ENCODE measurements at regions not wholly inside any gene's neighbourhood (a gene's known extent, or its start where the extent isn't known, plus 50 kb on each side); places are given as distances from the start of the nearest gene placed in this dataset.
A peak's percentile ranks its signal among the peaks of the same experiment; 100 is the strongest.

DNA sequence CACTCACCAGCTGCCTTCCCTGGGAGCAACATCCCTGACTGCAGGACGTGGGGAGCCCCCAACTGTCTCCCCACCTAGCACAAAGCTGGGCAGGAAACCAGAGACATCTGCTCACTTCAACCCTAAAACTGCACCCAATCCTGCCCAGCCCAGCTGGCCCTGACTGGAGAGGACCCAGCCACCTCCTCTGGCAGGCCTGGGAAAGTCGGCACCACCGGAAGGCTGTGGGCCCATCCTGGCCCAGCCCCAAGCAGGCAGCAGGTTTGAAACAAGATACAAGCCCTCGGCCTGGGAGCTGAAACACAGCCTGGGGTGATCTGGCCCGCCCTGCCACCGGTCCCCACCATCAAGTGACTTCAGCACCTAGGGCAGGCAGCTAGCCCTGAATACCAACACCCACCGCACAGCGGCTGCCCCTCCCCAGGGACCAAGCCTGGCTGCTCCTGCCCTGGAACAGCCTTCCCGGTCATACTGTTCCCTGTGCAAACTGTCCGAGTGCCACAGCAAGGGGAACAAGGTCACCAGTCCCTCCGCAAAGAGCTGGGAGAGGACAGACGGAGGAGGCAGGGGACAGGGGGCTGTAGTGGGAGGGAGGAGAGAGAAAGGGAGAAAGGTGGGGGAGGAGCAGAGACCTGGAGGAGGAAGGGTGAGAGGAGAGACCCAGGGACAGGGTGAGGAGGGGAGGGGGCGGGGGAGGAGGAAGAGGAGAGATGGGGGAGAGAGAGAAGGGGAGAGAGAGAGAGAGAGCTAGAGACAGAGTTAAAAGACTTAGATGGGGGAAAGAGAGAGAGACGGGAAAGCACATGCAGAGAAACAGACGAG lies 115.7 kb downstream of the RFLNA start:
- DNase-seq = no peak

DNA sequence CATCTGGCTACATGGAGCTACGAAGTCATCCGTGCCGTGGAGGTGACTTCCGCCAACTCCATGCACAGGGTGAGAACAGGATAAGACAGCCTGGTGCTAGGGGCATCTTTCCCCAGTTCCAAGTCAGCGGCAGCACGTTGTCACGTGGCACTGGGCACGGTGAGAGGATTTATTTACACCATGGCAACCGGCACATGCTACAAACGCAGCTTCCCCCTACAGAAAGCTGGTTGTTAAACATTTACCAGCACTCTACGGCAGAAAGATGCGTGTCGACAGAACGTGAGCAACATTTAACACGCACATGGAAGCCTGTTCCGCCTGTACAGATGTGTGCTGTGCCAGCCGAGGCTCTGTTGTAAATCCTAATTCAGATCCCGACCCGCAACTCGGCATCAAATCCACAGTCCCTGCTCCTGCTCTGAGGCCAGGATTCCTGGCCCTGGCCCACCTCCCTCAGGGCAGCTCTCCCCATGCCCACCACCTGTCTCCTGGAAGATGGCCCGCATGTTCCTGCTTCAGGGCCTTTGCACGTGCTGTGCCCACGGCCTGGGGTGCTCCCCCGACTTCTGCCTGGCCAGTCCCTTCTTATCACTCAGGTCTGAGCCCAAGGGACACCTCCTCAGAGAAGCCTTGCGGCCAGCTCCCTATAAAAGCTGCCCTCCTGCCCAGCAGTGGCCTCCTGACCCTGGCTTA lies 114.1 kb downstream of the RFLNA start:
- no peak for DNase-seq

DNA sequence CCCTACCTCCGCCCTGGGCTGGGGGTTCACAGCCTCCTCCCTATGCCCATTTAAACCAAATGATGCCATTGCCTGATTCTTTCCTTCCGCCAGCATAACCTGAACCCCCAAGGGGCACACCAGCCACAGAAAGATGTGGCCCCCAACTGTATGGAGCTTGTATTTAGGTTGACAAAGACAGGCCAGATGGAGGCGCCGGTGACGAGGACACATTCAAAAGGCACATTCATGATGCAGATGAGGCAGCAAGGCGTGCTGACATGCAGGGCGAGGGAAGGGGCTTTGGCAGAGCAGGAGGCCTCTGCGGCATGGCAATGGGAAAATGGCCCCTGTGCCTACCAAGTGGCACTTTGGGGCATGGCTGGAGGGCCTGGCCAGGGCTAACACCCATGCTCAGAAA lies 112.2 kb downstream of the RFLNA start:
- DNase-seq = no peak

DNA sequence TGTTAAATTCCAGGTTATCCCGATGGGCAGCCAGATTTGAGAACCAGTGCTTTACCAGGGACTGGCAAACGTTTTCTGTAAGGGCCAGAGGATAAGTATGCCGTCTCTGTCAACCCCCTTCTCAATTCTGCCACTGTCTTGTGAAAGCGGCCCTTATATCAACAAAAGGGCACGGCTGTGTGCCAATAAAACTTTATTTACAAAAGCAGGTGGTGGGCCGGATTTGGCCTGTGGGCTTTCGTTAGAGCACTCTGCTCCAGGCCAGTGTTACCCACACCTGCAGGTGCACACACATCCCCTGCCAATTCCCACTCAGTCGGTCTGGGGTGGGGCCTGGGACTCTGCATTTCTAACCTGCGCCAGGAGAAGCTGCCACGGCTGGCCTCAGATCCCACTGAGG lies 111.2 kb downstream of the RFLNA start:
- no peak for DNase-seq

DNA sequence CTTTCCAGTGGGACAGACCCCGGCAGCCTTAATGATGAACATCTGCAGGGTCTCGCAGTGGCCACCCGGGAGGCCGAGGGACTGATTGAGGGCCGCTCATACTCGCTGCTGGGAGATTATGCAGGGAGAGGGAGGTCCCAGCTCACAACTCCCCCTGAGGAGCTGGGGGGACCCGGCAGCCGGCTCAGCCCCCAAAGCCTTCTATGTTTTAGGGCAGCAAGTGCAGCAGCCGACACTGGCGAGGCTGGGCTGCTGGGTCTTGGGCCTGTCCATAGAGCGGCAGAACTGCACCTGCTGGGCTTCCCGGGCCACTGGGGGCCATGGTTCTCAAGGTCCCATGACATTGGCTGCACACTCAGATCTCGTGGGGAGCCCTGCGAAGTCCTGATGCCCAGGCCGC lies 110.7 kb downstream of the RFLNA start:
- DNase-seq = no peak

DNA sequence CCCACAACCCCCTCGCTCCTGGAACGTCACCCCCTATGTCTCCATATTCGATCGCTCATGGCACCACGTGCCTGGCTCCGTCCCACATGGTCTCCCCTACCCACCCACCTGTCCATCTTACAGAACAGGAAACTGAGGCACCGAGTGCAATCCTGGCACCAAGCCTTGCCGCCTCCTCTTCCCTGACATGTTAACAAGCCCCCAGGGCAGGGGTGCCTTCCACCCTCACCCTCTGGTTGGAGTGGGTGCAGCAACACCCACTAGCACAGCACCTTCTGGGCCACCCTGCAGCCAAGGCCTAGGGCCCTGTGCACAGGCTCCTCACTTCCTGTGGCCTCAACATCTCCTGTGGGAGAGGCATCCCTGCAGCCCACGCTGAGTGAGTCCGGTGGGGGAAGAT lies 110.3 kb downstream of the RFLNA start:
- DNase-seq = no peak

DNA sequence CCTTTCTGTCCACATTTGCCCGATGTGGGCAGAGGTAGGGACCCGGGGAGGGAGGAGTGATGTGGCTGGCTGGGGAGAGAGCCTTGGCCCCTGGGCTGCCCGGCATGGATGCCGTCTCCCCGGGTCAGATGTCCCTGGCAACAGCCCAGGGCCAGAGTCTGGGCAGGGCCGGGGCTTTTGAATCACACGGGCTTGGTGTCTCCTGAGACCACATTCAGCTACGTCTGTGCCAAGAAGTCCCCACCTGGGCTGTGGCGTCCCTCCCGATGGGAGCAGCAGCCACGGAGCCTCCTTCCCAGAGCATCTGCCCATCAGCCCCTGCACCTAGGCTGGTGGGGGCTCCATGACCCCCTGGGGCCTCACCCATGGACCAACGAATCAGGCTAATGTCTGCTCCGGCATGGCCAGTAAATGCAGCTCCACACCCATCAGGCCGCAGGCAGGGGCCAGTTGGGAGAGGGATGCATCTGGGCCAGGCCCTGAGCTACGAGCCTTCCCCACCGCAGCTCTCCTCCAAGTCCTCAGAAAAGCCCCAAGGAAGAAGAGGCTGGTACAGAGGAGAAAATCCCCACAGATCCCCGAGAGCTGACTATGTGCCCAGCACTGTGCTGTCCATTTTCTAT lies 109.4 kb downstream of the RFLNA start:
- no peak for DNase-seq

DNA sequence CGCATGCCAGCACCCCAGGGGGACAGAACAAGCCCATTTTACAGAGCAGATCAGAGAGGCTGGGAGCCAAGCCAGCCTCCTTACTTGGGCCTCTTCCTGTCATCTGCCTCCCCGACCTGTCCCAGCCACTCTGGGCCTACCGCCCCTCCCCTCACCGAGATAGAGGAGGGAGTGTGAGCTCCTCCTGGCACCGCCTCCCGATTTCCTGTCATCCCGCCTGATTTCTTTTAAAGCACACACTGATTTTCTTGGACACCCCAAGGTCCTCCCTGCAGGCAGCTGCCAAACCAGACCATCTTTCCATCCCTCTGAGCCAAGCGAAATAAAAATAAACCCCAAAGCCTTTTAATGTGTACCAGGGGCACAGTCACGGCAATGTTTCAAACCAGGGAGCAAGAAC lies 108.4 kb downstream of the RFLNA start:
- no peak for DNase-seq

DNA sequence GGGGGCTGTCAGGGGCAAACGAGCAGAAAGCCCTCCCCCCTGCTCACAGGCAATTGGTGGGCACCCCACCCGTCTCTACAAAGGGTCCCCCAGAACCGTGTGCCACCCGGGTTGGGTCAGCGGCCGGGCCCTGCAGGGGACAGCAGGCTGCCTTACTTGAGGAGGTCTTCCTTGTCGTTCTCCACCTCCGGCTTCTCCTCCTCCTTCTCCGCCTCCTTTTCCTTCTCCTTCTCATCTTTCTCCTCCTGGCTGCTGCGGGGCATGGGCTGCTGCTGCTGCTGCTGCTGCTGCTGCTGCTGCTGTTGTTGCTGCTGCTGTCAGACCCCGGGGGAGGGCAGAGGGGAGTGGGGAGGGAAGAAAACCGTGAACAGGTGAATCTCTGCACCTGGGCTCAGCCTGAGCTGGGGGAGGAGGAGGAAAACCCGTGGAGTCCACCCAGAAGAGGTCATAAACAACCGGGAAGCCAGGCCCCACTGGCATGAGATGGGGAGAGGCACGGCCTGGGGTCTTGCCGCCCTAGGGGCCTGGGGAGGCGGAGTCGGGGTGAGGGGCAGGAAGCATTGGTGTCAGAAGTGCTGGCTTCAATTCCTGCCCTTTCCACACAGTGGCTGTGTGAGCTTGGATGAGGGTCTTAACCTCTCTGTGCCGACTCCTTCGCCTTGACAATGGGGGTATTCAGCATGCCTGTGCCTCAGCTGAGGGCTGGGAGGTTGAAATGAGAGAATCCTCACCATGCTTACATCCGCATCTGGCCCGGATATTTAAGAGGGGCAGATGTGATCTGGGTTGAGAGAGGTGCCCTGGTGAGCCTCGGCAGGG lies 107.6 kb downstream of the RFLNA start:
- DNase-seq = no peak

DNA sequence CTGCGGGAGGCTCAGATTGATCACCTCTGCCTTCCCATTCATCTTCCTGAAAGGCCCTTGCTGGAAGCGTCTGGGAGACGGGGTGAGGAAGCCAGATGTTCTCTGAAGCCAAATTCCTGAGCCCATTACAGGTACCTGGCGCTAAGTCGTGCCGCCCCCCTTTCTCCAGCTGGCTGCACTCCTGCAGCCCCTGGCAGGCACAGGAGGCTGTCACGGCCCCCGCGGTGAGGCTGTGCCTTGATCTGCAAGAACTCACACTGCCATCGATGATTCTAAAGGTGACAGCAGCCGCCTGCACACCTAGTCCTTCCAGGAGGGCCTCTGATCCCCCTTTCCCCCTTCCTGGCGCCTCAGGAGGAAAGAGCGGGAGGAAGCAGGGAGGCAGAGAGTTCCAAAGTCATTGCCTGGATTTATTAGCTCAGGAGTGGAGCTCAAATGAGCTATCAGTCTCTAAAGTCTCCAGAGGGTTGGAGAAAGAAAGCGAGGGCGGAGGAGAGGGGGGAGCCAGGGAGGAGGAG lies 106.9 kb downstream of the RFLNA start:
- no peak for DNase-seq

DNA sequence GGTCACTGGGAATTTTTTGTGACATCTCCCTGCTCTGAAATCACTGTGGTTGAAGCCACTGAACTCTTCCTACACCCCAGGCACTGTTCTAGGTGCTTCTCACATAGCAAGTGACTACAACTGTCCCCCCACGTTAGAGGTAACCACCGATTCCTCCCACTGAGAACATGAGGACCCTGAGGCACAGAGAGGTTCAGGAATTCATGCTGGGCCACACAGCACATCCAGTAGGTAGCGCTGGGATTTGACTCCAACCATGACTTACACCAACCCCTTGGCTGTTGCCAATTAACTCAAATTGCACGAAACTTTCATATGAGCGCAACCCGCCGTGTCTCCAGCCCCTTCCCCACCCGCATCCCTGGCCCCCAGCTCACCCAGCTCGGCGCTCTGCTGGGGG lies 105.2 kb downstream of the RFLNA start:
- no peak for DNase-seq

DNA sequence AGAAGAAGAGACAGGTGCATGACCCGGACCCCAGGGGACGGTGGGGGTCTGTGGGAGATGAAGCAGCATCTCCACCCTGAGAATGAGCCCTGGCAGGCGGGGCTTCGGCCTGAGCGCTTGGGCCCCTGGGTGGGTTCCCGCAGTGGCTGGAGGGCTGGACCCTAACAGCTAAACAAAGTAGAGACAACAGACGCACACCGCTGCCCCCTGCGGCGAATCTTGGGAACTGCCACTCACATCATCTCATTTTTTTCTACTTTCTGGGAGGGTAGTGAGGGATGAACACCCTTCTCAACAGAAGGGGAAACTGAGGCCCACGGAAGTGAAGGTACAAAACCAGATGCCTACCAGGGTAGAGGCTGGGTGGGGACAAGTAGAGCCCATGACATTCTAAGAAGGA lies 104.7 kb downstream of the RFLNA start:
- peak; percentile 36 for DNase-seq

DNA sequence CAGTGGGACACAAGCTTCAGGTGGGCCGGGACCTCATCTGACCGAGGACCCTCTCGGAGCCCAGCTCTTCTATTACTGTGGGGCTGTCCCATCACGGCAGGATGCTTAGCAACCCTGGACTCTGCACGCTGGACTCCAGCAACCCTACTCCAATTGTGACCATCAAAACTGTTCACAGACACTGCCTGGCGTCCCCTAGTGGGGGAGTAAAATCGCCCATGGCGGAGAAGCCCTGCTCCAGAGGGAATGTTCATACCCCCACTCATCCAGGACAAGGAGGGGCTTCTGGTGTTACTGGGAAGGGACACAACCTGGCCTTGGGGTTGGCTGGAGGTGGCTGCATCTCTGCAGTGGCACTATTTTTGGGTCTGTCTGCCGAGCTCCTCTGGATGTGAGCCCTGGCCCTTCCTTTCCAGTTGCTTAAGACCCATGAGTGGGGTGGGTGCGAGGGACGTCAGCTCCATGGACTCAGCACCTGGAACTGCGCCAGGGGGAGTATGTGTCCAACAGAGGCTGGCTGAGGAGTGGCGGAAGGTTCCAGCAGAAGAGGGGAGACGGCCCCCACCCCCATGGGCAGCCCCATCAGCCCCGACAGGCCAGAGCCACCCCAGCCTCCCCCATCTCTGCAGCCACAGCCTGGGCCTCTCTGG lies 103.8 kb downstream of the RFLNA start:
- no peak for DNase-seq

DNA sequence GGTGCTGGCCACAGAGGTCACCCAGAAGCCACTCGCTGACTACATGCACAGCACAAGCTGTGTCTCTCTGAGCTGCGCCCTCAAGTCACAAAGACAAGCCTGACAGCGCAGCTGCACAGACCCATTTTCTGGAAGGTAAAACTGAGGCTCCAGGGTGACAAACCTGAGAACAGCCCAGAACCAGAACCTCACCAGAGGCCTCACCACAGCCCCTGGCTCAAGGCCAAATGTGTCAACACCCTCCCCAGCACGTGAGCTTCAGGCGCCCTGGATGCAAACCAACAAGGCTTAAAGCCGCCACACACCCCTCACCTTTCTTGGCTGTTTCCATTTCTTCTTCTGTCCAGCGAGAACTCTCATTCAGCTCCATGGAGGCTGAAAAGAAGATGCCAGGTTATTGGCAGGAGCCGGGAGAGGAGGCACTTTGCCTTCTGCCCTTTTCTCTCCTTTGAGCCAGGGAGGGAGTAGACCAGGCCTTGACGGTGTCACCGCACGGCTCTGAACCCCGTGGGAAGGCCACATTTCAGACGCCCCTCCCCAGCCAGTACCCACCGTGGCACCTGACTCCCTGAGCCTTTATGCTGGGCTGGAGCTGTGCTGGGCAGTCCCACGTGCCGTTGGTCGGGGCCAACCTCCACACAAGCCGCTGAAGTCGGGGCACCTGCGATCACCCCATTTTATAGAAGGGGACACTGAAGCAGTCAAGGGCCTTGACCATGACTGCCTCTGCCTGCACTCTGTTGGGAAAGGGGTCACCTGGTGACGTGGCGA lies 103.1 kb downstream of the RFLNA start:
- DNase-seq = no peak

DNA sequence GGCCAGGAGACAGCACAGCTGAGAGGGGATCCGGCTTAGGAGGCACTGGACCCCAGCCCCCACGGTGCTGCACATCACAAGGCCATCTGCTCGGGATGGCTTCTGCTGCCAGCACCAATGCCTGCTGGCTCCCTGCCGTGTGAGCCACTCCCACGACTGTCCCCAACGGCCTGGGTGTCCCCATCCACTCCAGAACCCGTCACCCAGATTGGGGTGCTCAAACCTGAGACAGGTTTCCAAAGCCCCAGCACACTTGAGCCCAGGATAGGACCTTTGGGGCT lies 102.4 kb downstream of the RFLNA start:
- DNase-seq = no peak

DNA sequence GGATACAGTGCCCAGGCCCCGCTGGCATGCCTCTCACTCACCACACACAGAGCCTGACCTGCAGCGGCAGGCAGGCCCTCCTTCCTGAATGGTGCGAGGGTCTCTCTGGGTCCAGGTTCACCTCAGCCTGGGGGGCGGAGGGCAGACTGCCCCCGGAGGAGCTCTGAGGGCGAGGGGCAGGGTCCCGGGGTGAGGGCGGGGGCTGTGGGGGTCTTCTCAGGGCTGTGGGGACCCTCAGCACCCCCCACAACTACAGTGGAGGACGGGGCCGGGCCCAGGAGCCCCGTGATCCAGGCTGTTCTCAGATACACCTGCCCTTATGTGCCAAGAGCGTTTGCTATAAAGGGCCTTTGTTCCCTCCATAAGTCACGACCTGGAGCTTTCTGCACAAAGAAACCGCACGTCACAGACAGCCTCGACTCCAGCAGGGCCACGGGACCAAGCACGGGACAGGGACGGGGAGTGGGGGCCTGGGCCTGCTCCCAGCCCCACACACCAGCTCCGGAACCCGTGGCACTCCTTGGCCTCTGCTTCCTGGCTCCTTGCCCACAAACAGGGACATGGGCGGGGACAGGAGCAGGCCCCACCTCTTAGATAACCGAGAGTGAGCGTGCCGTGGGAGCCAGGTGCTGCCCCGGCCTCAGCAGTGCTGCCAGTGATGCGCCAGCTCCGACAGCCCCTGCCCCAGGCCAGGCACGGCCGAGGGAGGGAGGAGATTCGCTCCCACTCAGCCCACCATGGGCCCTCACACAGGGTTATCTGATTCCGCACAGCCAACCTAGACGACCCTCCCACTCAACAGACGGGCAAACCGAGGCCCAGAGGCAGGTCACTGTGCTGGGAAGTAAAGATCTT lies 101.9 kb downstream of the RFLNA start:
- DNase-seq = no peak

DNA sequence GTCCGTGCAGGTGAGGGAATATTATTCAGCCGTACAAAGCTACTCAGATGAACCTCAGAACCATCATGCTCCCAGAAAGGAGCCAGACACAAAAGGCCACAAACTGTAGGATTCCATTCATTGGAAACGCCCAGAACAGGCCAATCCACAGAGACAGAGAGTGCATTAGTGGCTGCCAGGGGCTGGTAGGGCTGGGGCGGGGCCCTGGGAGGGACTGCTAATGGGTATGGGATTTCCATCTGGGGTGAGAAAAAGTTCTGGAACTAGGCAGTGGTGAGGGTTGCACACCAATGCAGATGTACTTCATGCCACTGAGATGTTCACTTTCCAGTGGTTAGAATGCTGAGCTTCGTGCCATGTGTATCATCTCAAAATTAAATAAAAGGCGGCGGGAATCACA lies 101.1 kb downstream of the RFLNA start:
- no peak for DNase-seq

DNA sequence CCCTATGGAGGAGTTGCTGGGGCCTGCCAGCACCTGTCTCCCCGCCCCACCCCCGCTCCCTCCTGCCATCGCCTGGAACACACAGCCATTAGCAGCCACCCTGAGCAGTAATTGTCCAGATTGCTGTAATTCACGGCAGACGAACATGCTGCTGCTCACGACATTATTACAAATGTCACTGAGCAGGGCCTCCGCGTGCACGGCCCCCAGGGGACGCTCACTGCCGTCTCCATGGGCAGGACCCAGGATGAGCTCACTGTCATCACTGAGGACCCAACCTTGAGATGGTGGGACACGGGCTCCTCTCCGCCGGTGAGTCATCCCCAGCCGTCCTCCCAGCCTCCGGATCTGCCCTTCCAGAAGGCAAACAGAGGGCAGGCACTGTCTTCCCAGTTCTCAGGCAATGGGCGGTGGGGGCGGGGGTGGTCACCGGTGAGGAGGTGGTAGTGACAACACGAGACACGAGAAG lies 100.4 kb downstream of the RFLNA start:
- no peak for DNase-seq

DNA sequence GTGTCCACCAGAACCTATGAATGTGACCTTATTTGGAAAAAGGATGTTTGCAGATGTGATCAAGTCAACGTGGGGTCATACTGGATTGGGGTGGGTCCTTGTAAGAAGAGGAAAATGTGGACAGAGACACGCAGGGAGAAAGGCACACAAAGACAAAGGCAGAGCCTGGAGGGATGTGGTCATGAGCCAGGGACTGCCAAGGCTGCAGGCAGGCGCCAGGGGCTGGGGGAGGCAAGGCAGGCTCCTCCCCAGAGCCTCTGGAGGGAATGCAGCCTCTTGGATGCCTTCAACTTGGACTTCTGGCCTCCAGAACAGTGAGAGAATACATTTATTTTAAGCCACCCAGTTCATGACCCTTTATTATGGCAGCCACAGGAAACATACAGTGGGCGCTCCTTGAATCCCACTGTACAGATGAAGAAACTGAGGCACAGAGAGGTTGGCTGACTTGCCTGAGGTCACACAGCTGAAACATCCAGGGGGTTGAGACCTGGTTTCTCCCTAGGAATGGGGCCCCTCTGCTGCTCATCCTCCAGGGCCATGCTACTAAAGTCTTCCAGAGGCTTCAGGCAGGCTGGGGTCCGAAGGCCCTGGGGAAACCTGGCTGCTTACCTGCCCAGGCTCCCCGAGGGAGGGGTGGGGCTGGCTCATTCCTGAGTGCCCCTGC lies 99.7 kb downstream of the RFLNA start:
- DNase-seq = no peak

DNA sequence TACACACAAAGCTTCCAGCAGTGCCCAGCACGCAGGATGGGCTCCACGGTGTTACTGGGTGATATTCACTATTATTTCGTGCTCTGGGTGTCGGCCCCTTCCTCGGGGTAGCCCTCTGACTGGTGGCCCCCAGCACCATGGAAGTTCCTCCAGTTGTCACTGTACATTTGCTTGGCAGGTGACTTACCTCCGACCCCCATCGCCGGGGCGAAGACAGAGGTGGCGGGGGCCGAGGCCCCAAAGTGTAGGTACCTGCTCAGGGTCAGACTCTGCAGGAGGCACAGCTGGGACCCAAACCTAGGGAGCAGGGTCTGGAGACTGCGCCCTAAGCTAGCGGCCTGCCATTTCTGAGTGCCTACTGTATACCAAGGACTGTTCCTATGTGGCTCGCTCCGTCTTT lies 98.9 kb downstream of the RFLNA start:
- DNase-seq = no peak

All from stimulated activated CD4-positive, alpha-beta T cell treated with anti-CD3 and anti-CD28 coated beads, Interleukin-4, amount 100 ng/mL, for 1 hour (primary cell).